H1 (cell line): ENCODE measurements at regions not wholly inside any gene's neighbourhood (a gene's known extent, or its start where the extent isn't known, plus 50 kb on each side); places are given as distances from the start of the nearest gene placed in this dataset.

Experiments
- ASH2L ChIP-seq: fragments of 200-600, 300-600 bp; sonication (generic); IDR thresholded peaks from one replicate; pipeline ENCODE4 v1.7.1; 2017; ENCODE audit warnings: low read length
- ATF2 ChIP-seq: IDR thresholded peaks from 2 replicates; pipeline ENCODE4 v1.6.1; 2012; ENCODE audit warnings: low read length, inconsistent platforms
- CBX5 ChIP-seq: fragments of 300-800, 300-1000 bp; sonication (generic); IDR thresholded peaks from 2 replicates; pipeline ENCODE4 v1.7.1; 2016; ENCODE audit warnings: antibody characterized with exemption, low read length, low read depth
- EGR1 ChIP-seq: IDR thresholded peaks from 2 replicates; pipeline ENCODE4 v1.6.1; 2011; ENCODE audit warnings: low read depth, low read length, borderline replicate concordance
- EP300 ChIP-seq, 2 experiments: IDR thresholded peaks; 1 replicate in 1 of 2; 2 replicates in 1 of 2; pipeline ENCODE4 v1.6.1; 2011 to 2012; ENCODE audit warnings: low read depth in 2 of 2, low read length in 2 of 2, mild to moderate bottlenecking in 2 of 2, borderline replicate concordance in 1 of 2, inconsistent platforms in 1 of 2, moderate library complexity in 1 of 2
- EZH2 ChIP-seq: fragments of 200-600 bp; sonication (generic); IDR thresholded peaks from 2 replicates; pipeline ENCODE4 v1.7.1; 2012; ENCODE audit warnings: low read depth, mild to moderate bottlenecking, moderate library complexity, low read length, inconsistent platforms; ENCODE audit not compliant: severe bottlenecking
- HDAC2 ChIP-seq, 2 experiments: fragments of 300-600 bp in 1 of 2; sonication (generic) in 1 of 2; IDR thresholded peaks; 2 replicates each; pipeline ENCODE4 v1.6.1; 2011 to 2012; ENCODE audit warnings: low read depth in 2 of 2, low read length in 2 of 2, mild to moderate bottlenecking in 2 of 2, moderate library complexity in 2 of 2, borderline replicate concordance in 1 of 2, inconsistent platforms in 1 of 2
- POLR2A ChIP-seq, 2 experiments: IDR thresholded peaks; 1 replicate in 1 of 2; 2 replicates in 1 of 2; pipeline ENCODE4 v1.6.1; 2011; ENCODE audit warnings: low read depth in 2 of 2, low read length in 2 of 2, mild to moderate bottlenecking in 2 of 2; ENCODE audit errors: control extremely low read depth in 1 of 2
- POLR2AphosphoS5 ChIP-seq: IDR thresholded peaks from 2 replicates; pipeline ENCODE4 v1.6.1; 2011; ENCODE audit warnings: low read depth, low read length
- RNF2 ChIP-seq: fragments of 200-900, 300-1000 bp; sonication (generic); IDR thresholded peaks from 2 replicates; pipeline ENCODE4 v1.7.1; 2016; ENCODE audit warnings: borderline replicate concordance, low read depth, mild to moderate bottlenecking, antibody characterized with exemption, low read length; ENCODE audit not compliant: poor library complexity, severe bottlenecking; ENCODE audit errors: missing control alignments
- SIN3A ChIP-seq, 2 experiments: IDR thresholded peaks in 1 of 2; conservative IDR thresholded peaks in 1 of 2; 2 replicates each; pipeline ENCODE4 v1.6.1; 2011 to 2012; ENCODE audit warnings: low read length in 2 of 2, improper control_type of control experiment in 1 of 2, low read depth in 1 of 2, mild to moderate bottlenecking in 1 of 2

GRCh38 chr4:3871881-3872833, 106.0 kb downstream of the ADRA2C start:
- TF ChIP-seq RNF2, result no peak
- TF ChIP-seq EZH2, result peak; percentile 56
- no peak for TF ChIP-seq ATF2
- no peak for TF ChIP-seq POLR2A (IDR thresholded peaks at IDR 0.05; ENCODE audit: control extremely low read depth in 1 of 2, low read depth in 2 of 2, low read length in 2 of 2)
- no peak for TF ChIP-seq EP300 (IDR thresholded peaks at IDR 0.05; ENCODE audit: borderline replicate concordance in 1 of 2, low read depth in 2 of 2, low read length in 2 of 2)
- TF ChIP-seq SIN3A (conservative IDR thresholded peaks at IDR 0.05 in 1 of 2, IDR thresholded peaks at IDR 0.05 in 1 of 2; ENCODE audit: low read depth in 1 of 2, low read length in 2 of 2), result no peak
- TF ChIP-seq HDAC2 (IDR thresholded peaks at IDR 0.05; ENCODE audit: borderline replicate concordance in 1 of 2, low read depth in 2 of 2, low read length in 2 of 2), result no peak
- TF ChIP-seq CBX5, result no peak
- TF ChIP-seq ASH2L, result no peak
- TF ChIP-seq POLR2AphosphoS5, result no peak
- no peak for TF ChIP-seq EGR1
